ENCODE measurements at regions not wholly inside any gene's neighbourhood (a gene's known extent, or its start where the extent isn't known, plus 50 kb on each side); places are given as distances from the start of the nearest gene placed in this dataset.

- Histone ChIP-seq H2AFZ (no peak overlapping the region), H3K27ac (ENCODE audit: low read depth) (no peak overlapping the region), H3K4me2 (no peak overlapping the region), H3F3A (replicated peaks; ENCODE audit: low read depth) (no peaks in the 10 kb centered on the region), H3K4me3 (no peak overlapping the region), H3K4me1 (ENCODE audit: insufficient read depth) (peaks cover 10% of the 10 kb centered on the region), H3K9me2 (ENCODE audit: insufficient read depth) (peaks cover 8% of the 10 kb centered on the region; the same call in 1 of the 2 replicates), H3K27me3 (ENCODE audit: insufficient read depth) (no peaks in the 10 kb centered on the region), H3K79me2 (replicated peaks; ENCODE audit: insufficient read depth) (no peaks in the 10 kb centered on the region), H3K36me3 (ENCODE audit: insufficient read depth) (no peaks in the 10 kb centered on the region), H4K20me1 (replicated peaks; ENCODE audit: insufficient read depth) (no peaks in the 10 kb centered on the region)
- H3K36me3 Mint-ChIP-seq (ENCODE audit: low read depth) = no peaks in the 10 kb centered on the region
- H3K27me3 Mint-ChIP-seq (ENCODE audit: insufficient read depth, low read depth, poor library complexity) = no peaks in the 10 kb centered on the region
- TF ChIP-seq CREB1 (CRISPR knock-in tag; IDR thresholded peaks at IDR 0.05; ENCODE audit: low read depth) (no peak), ZNF114 (CRISPR knock-in tag; IDR thresholded peaks at IDR 0.05) (no peak), STAT1 (IDR thresholded peaks at IDR 0.05; ENCODE audit: unreplicated experiment) (no peak), EZH2 (IDR thresholded peaks at IDR 0.05; ENCODE audit: low read depth, unreplicated experiment) (no peak), CTCF (conservative IDR thresholded peaks at IDR 0.05; ENCODE audit: low read depth in 2 of 2) (no peak), ZNF331 (CRISPR knock-in tag; IDR thresholded peaks at IDR 0.05; ENCODE audit: low read depth) (no peak), ZNF462 (CRISPR knock-in tag; IDR thresholded peaks at IDR 0.05) (no peak), EZH2phosphoT487 (IDR thresholded peaks at IDR 0.05; ENCODE audit: unreplicated experiment) (no peak), JUNB (IDR thresholded peaks at IDR 0.05; ENCODE audit: unreplicated experiment) (no peak), ETS1 (IDR thresholded peaks at IDR 0.05) (no peak), NANOG (IDR thresholded peaks at IDR 0.05; ENCODE audit: borderline replicate concordance) (no peak), REST (IDR thresholded peaks at IDR 0.05; ENCODE audit: unreplicated experiment) (no peak), POLR2AphosphoS5 (IDR thresholded peaks at IDR 0.05; ENCODE audit: low read depth) (no peak)
- DNase-seq (ENCODE audit: low spot score) (no peak), ATAC-seq (no peak)
- peaks cover 16% of the 10 kb centered on the region for H3K4me1 Mint-ChIP-seq
- H3K4me3 Mint-ChIP-seq = no peak overlapping the region
- no peak overlapping the region for H3K27ac Mint-ChIP-seq
- H3K9me3 Mint-ChIP-seq = no peaks in the 10 kb centered on the region
These were observed 744.1 kb downstream of the DHX35 start for GRCh38 chr20:39706184-39706663.
